Inflammatory macrophage (primary cell): ENCODE measurements at regions not wholly inside any gene's neighbourhood (a gene's known extent, or its start where the extent isn't known, plus 50 kb on each side); places are given as distances from the start of the nearest gene placed in this dataset.

Experiments
- DNase-seq, 2 donors: peaks; one replicate each; pipeline ENCODE4 v3.0.0-alpha.2; 2020 to 2022

DNA sequence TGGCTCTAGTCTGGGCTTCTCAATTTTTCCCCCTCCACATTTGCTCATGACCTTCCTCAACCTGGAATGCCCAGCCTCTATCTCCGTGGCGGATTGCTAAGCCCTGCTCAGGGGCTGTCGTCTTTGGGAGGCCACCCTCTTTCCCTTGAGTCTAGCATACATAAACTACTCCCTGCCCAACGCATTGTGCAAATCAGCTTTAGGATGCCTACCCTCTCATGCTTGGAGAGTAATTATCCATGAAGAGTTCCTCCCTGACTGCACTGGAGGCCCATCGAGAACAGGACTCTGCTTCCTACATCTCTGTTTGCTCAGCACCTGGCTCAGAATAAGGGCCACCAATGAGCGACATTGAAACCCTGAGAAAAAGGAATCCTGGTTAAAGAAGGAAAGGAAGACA, 53.7 kb upstream of the NPAS2 start:
- DNase-seq: no peak

DNA sequence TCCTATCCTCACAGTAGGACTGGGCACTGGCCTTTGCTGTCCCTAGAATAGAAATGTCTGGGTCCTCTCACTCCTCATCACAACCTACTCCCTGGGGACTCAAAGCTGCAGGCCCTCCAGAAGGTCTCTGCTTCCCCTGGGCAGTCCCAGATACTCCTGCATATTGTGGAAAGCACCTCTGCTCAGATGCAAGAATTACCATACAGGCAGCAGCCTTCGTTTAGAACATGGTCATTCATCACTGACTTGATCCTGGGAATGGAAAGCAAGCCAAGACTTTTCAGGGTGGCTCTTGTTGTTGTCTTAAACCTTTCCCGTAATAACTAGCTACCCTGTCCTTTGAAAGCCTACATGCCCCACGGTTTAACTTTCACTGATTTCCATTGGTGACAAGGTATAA, 53.1 kb upstream of the NPAS2 start:
- DNase-seq: no peak

DNA sequence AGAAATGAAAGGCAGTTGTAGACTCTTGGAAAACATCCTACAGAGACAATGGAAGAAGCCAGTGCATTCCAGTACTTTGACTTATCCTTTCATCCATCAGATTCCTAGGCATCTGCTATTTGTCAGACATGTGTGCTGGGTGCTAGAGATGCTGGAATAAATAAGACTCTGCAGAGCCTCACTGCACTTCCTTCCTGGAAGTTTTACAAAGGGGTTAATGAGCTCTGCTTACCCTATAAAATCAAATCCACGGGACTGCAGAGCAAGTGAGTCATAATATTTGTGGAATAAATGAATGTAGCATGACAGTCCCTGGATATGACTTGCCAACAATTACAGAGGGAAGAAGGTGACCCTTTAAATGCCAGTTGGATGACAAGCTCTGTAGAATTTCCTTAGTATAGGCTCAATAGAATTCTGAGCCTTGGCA, 52.7 kb upstream of the NPAS2 start:
- DNase-seq: no peak

DNA sequence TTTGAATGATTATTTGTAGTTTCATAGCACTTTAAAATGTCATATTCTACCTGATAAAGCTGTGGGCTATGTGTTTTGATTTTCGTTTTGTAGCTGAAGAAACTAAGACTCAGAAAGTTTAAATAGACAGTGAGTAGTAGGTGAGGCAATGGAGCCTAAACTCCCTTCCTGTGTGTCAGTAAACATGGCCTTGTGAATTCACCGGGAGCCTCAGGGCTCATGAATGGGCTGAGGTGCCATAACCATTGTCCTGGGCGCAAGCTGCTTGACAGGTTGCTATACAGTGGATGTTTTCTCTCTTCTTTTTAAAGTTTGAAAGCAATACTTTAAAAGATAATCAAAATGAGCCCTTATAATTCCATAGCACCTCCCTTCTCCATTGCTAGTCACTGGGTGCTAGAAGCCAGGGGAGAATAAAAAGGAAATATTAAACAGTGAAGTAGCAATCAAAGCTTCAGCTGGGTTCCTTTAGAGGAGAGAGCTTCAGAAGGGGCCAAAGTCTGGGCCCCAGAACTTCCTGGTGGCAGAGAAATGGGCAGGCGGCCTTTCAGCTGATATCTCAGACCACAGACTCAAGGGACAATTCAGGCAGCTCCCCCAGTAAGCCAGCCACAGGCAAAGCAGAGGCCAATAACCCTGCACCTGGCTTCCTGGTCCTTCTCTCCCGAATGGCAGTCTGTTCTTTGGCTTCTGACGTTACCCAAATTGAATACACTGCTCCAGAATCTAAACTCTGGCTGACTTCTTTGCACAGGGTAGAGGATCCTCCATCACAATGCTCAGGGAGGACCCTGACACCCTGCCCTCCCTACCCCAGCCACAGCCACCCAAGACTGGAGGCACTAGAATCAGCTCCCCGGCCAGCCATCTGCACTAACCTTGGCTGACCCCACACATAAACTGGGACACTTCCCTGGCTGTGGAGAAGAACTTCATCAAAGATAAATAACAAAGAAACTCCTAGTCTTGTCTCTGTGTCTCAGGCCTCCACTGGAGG, 51.8 kb upstream of the NPAS2 start:
- no peak for DNase-seq
